Keratinocyte (primary cell): ENCODE measurements at regions not wholly inside any gene's neighbourhood (a gene's known extent, or its start where the extent isn't known, plus 50 kb on each side); places are given as distances from the start of the nearest gene placed in this dataset.

Source experiments
- CTCF ChIP-seq, 3 experiments: IDR thresholded peaks in 1 of 3; conservative IDR thresholded peaks in 1 of 3; optimal IDR thresholded peaks in 1 of 3; 2 replicates in 2 of 3; 3 replicates in 1 of 3; pipeline versions ENCODE3 to v1.5.1; 2011; ENCODE audit warnings: low read length in 3 of 3, mild to moderate bottlenecking in 3 of 3, moderate library complexity in 2 of 3, control low read depth in 1 of 3, inconsistent platforms in 1 of 3; ENCODE audit not compliant: insufficient read depth in 2 of 3; ENCODE audit errors: extremely low read depth in 1 of 3
- EZH2 ChIP-seq: IDR thresholded peaks from one replicate; pipeline ENCODE4 v1.6.1; 2012; ENCODE audit warnings: inconsistent platforms, mild to moderate bottlenecking, low read length, moderate library complexity

GRCh38 chr9:3138231-3139229 is 294.6 kb upstream of the PUM3 start:
- no peak for TF ChIP-seq CTCF (optimal IDR thresholded peaks at IDR 0.05 in 1 of 3, IDR thresholded peaks at IDR 0.05 in 1 of 3, conservative IDR thresholded peaks at IDR 0.05 in 1 of 3; ENCODE audit: extremely low read depth in 1 of 3, insufficient read depth in 2 of 3, low read length in 3 of 3)
- no peak for TF ChIP-seq EZH2
